Glomerular visceral epithelial cell (primary cell): ENCODE measurements at regions not wholly inside any gene's neighbourhood (a gene's known extent, or its start where the extent isn't known, plus 50 kb on each side); places are given as distances from the start of the nearest gene placed in this dataset.
"Not testable (repeated sequence)": the region's sequence is repeated elsewhere in the genome, so short reads cannot be mapped to it uniquely, and the experiment has no call there.

Experiments
- DNase-seq: peaks from one replicate; pipeline ENCODE4 v3.0.0-alpha.2; 2016; ENCODE audit errors: extremely low spot score

GRCh38 chr13:60214213-60215055 is 50.7 kb upstream of the DIAPH3 start:
- no peak for DNase-seq

DNA sequence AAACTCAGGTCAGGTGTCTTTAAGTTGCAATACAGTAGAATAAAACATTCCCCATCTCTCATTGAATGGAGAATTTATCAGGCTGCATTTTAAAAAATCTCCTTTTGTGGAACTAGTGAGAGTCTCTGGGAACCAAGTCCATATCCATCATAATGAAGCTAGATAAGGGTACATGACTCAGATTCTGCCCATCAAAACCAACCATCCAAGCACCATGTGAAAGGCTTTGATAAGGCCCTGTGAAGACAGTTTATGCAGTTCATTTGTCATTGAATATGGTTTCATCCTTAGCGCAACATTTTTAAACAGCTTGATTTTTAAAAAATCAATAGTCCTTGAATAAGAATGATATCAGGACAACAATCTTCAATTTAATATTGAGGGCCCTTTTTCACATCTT is 56.3 kb upstream of the DIAPH3 start:
- no peak for DNase-seq

- DNase-seq, result no peak
Observed at GRCh38 chr13:60221581-60221980, 57.9 kb upstream of the DIAPH3 start.

DNA sequence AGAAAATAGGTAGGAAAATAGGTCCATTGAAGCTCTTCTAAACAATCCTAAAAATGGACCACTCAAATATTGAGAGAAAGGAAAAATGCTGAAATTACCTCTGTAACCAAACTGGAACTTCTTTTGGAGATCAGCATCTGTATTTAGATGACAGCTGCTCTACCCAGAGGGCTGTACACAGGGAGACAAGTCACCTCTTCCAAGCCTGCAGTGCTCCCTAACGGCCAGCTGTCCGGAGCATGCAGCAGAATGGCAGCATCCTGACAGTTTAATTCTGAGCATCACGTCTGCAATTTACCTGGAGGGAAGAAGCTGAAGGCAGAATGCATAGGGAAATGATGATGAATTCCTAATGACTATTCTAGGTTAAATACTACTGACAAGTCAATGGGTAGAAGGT is 62.8 kb upstream of the DIAPH3 start:
- peak; percentile 33 for DNase-seq

GRCh38 chr13:60227158-60227557 is 63.4 kb upstream of the DIAPH3 start:
- DNase-seq, result no peak

- peak; percentile 27 for DNase-seq
Observed at GRCh38 chr13:60229708-60230272, 66.1 kb upstream of the DIAPH3 start.

GRCh38 chr13:60230593-60230992 is 66.9 kb upstream of the DIAPH3 start:
- DNase-seq, result peak; percentile 33

DNA sequence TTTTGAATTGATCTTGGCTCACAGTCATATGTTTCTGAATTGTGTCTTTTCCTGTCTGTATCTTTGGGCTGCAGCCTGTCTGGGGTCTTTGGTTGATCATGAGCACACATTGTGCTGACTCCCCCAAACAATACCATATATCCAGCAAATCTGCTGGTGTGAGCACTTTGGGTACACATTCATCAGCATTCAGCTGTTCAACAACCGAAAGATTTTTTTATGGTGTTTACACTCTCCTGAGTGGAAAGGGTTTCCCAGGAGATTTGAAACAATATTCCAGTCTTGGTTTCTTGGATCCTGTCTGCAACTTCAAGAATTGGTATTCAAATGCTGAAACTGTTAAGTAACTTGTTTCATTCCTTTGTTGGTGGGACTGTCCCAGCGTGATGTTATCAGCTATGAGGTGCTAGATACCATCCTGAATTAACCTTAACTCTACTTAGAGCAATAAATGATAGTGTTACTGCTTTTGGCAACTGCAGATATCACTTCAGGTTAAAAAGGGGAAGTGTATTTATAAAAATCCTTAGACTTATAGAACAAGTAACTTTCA is 78.4 kb upstream of the DIAPH3 start:
- no peak for DNase-seq

- no peak for DNase-seq
Observed at GRCh38 chr13:60244381-60244780, 80.7 kb upstream of the DIAPH3 start.

- not testable (repeated sequence) for DNase-seq
Observed at GRCh38 chr13:60251419-60251818, 87.7 kb upstream of the DIAPH3 start.

GRCh38 chr13:60258349-60258748 is 94.6 kb upstream of the DIAPH3 start:
- no peak for DNase-seq

- DNase-seq, result no peak
Observed at GRCh38 chr13:60260440-60260839, 96.7 kb upstream of the DIAPH3 start.

DNA sequence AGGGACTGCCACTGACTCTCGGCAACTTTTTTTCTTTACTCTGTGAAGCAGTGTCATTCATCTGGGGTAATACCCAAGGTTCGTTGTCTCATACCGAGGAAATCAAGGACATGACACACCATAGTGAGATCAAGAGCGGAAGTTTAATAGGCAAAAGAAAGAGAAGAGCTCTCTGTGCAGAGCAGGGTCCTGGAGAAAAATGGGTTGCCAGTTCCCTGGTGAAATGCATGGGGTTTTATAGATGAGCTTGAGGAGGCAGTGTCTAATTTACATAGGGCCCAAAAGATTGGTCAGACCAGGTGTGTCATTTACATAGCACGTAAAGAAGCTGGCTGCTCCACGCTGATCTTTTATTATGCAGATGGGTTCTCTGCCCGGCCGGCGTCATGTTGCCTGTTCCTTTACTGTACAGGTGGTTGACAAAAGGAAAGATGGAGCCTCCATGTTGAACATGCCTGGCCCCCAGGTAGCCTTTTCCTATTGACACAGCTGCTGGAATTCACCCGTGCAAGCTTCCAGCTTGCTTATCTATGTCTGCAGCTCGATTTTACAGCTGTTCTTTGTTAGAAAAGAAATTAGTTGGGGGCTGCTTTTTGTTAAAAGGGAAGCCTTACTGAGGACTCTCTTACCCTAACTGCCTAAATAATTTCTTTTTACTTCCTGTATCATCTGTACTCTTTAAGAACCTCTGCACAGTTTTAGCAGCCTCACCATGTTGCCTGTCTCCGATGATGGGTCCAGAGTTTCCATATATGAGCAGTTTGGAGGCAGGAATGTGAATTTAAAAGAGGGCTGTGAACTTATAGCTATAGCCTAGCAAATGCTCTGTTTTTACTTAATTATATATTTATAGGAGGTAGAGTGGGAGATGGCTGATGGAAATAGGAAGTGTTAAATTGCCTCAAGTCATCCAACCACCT is 98.0 kb upstream of the DIAPH3 start:
- no peak for DNase-seq

GRCh38 chr13:60265566-60265965 is 101.8 kb upstream of the DIAPH3 start:
- DNase-seq, result no peak

GRCh38 chr13:60267498-60268202 is 103.9 kb upstream of the DIAPH3 start:
- peak; percentile 13 for DNase-seq

GRCh38 chr13:60268203-60268555 is 104.5 kb upstream of the DIAPH3 start:
- no peak for DNase-seq

DNA sequence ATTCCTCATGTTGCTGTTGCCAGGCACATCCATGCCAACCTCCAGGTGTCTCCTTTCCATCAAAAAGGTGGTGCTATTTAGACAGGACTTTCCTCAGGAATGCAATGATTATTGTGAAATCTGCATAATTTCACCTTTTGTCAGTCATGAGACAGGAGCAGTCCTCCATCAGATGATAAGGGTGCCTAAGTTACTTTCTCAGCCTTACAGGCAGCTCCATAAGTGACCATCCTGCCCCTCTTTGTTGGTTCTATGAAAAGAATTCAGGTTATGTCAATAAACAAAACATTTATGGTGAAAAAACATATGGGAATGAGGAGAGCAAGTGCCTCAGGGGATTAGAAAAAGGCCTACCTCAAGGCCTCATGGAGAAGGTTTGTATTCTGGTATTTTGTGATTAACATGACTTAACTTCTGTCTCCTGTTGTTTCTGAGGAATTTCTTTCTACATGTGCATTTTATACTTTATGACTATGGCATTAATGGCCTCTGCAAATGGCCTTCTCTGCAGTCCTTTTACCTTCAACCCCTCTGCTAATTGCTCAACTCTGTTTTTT is 110.3 kb upstream of the DIAPH3 start:
- DNase-seq, result no peak

GRCh38 chr13:60274655-60275054 is 110.9 kb upstream of the DIAPH3 start:
- DNase-seq, result no peak

DNA sequence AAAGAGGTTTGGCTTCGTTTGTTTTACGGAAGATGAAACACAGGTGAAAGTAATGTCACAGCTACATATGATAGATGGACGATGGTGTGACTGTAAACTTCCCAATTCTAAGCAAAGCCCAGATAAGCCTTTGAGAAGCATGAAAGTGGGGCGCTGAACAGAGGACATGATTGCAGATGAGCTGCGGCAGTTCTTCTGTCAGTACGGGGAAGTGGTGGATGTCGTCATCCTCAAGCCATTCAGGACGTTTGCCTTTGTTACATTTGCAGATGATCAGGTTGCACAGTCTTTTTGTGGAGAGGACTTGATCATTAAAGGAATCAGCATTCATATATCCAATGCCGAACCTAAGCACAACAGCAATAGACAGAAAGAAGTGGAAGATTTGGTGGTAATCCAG is 111.5 kb upstream of the DIAPH3 start:
- DNase-seq, result no peak

- not testable (repeated sequence) for DNase-seq
Observed at GRCh38 chr13:60280524-60280923, 116.5 kb upstream of the TDRD3 start.

GRCh38 chr13:60282186-60282585 is 114.8 kb upstream of the TDRD3 start:
- no peak for DNase-seq
